ENCODE measurements at regions not wholly inside any gene's neighbourhood (a gene's known extent, or its start where the extent isn't known, plus 50 kb on each side); places are given as distances from the start of the nearest gene placed in this dataset.
"Not testable (repeated sequence)": the region's sequence is repeated elsewhere in the genome, so short reads cannot be mapped to it uniquely, and the experiment has no call there.

DNA sequence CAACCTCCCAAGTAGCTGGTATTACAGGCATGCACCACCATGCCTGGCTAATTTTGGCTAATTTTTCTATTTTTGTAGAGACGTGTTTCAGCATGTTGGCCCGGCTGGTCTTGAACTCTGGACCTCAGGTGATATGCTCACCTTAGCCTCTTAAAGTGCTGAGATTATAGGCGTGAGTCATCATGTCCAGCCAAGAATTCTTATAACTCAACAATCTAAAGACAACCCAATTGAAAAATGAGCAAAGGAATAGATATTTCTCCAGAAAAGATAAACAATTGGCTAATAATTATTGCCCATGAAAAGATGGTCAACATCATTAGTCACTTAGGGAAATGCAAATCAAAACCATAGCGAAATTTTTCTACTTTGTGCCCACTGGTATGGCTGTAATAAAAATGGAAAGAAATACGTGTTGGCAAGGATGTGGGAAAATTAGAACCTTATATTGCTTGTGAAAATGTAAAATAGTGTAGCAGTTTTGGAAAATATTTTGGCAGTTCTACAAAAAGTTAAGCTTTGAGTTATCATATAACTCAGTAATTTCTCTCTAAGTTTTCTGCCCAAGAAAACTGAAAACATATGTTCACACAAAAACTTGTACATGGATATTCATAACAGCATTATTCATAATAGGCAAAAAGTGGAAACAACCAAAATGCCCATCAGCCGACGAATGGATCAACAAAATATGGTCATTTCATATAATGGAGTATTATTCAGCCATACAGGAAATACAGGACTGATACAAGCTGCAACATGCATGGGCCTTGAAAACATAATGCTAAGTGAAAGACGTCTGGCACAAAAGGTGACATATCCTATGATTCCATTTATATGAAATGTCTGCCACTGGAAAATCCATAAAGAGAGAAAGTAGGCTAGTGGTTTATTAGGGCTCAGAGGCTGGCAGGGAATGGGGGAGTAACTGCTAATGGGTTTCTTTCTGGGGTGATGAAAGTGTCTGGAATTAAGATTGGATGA lies 87.8 kb downstream of the UTRN start:
- no TSS peak for BruUV-seq (replicated peaks)
- peaks cover under 1% of the 10 kb centered on the region for H3K4me1 Mint-ChIP-seq (ENCODE audit: low read depth, unreplicated experiment)
- H3K36me3 Mint-ChIP-seq (ENCODE audit: insufficient read depth, unreplicated experiment), result no peaks in the 10 kb centered on the region
- H3K27me3 Mint-ChIP-seq (ENCODE audit: unreplicated experiment), result no peaks in the 10 kb centered on the region
- DNase-seq, result no peak
- CTCF ChIA-PET, result no interaction called here
- TF ChIP-seq, protein P1, sequence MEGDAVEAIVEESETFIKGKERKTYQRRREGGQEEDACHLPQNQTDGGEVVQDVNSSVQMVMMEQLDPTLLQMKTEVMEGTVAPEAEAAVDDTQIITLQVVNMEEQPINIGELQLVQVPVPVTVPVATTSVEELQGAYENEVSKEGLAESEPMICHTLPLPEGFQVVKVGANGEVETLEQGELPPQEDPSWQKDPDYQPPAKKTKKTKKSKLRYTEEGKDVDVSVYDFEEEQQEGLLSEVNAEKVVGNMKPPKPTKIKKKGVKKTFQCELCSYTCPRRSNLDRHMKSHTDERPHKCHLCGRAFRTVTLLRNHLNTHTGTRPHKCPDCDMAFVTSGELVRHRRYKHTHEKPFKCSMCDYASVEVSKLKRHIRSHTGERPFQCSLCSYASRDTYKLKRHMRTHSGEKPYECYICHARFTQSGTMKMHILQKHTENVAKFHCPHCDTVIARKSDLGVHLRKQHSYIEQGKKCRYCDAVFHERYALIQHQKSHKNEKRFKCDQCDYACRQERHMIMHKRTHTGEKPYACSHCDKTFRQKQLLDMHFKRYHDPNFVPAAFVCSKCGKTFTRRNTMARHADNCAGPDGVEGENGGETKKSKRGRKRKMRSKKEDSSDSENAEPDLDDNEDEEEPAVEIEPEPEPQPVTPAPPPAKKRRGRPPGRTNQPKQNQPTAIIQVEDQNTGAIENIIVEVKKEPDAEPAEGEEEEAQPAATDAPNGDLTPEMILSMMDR (IDR thresholded peaks at IDR 0.05; ENCODE audit: unreplicated experiment), result no peak
- no peak overlapping the region for H3K4me3 Mint-ChIP-seq (ENCODE audit: low read depth, unreplicated experiment)
- no peak overlapping the region for H3K27ac Mint-ChIP-seq (ENCODE audit: unreplicated experiment)
- no peaks in the 10 kb centered on the region for H3K9me3 Mint-ChIP-seq (ENCODE audit: low read depth, unreplicated experiment)
- intact Hi-C loops (cut with micrococcal nuclease; ENCODE audit: unreplicated experiment), result no loop called here

DNA sequence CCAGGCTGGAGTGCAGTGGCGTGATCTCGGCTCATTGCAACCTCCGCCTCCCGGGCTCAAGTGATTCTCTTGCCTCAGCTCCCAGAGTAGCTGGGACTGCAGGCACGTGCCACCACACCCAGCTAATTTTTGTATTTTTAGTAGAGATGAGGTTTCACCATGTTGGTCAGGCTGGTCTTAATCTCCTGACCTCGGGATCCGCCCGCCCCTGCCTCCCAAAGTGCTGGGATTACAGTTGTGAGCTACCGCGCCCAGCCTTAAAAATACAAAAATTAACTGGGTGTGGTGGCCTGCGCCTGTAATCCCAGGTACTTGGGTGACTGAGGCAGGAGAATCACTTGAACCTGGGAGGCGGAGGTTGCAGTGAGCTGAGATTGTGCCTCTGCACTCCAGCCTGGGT lies 89.4 kb downstream of the UTRN start:
- BruUV-seq (replicated peaks); DNase-seq; H3K27me3 Mint-ChIP-seq (ENCODE audit: unreplicated experiment); H3K9me3 Mint-ChIP-seq (ENCODE audit: low read depth, unreplicated experiment); intact Hi-C loops (cut with micrococcal nuclease; ENCODE audit: unreplicated experiment); CTCF ChIA-PET; H3K27ac Mint-ChIP-seq (ENCODE audit: unreplicated experiment); H3K36me3 Mint-ChIP-seq (ENCODE audit: insufficient read depth, unreplicated experiment); H3K4me3 Mint-ChIP-seq (ENCODE audit: low read depth, unreplicated experiment): not testable (repeated sequence)
- peaks cover 12% of the 10 kb centered on the region for H3K4me1 Mint-ChIP-seq (ENCODE audit: low read depth, unreplicated experiment)

GRCh38 chr6:144377586-144378210 lies 92.6 kb downstream of the UTRN start:
- Mint-ChIP-seq H3K4me3 (ENCODE audit: low read depth, unreplicated experiment) (no peak overlapping the region), H3K27me3 (ENCODE audit: unreplicated experiment) (no peaks in the 10 kb centered on the region), H3K4me1 (ENCODE audit: low read depth, unreplicated experiment) (peaks cover 12% of the 10 kb centered on the region), H3K27ac (ENCODE audit: unreplicated experiment) (no peak overlapping the region), H3K36me3 (ENCODE audit: insufficient read depth, unreplicated experiment) (peaks cover 5% of the 10 kb centered on the region), H3K9me3 (ENCODE audit: low read depth, unreplicated experiment) (no peaks in the 10 kb centered on the region)
- BruUV-seq (replicated peaks), result no TSS peak
- intact Hi-C loops (cut with micrococcal nuclease; ENCODE audit: unreplicated experiment), result no loop called here
- TF ChIP-seq, protein P1 (IDR thresholded peaks at IDR 0.05; ENCODE audit: unreplicated experiment), result no peak
- no peak for DNase-seq
- CTCF ChIA-PET, result no interaction called here

- H3K4me1 Mint-ChIP-seq (ENCODE audit: low read depth, unreplicated experiment), result peaks cover 12% of the 10 kb centered on the region
- H3K9me3 Mint-ChIP-seq (ENCODE audit: low read depth, unreplicated experiment), result no peaks in the 10 kb centered on the region
- no peak for DNase-seq
- CTCF ChIA-PET, result no interaction called here
- peaks cover 5% of the 10 kb centered on the region for H3K36me3 Mint-ChIP-seq (ENCODE audit: insufficient read depth, unreplicated experiment)
- TF ChIP-seq, protein P1 (IDR thresholded peaks at IDR 0.05; ENCODE audit: unreplicated experiment), result no peak
- intact Hi-C loops (cut with micrococcal nuclease; ENCODE audit: unreplicated experiment), result no loop called here
- no TSS peak for BruUV-seq (replicated peaks)
- peak overlapping the region; percentile 55 for H3K27ac Mint-ChIP-seq (ENCODE audit: unreplicated experiment)
- no peak overlapping the region for H3K4me3 Mint-ChIP-seq (ENCODE audit: low read depth, unreplicated experiment)
- H3K27me3 Mint-ChIP-seq (ENCODE audit: unreplicated experiment), result no peaks in the 10 kb centered on the region
Measured at GRCh38 chr6:144378437-144378836, 93.3 kb downstream of the UTRN start.
